Testis (tissue), 2 donors: ENCODE measurements at regions not wholly inside any gene's neighbourhood (a gene's known extent, or its start where the extent isn't known, plus 50 kb on each side); places are given as distances from the start of the nearest gene placed in this dataset.

ENCODE experiments used
- POLR2A ChIP-seq: fragments of 450-650 bp; IDR thresholded peaks from one replicate; pipeline ENCODE4 v1.6.1; 2017; ENCODE audit warnings: antibody characterized with exemption, mild to moderate bottlenecking, moderate library complexity
- TF ChIP-seq, protein P1 (sequence below), 3 experiments: fragments of 450-650 bp in 2 of 3; fragments of 200-600 bp in 1 of 3; sonication (generic) in 1 of 3; IDR thresholded peaks; one replicate each; pipeline ENCODE4 v1.5.1; 2016 to 2019; ENCODE audit warnings: antibody characterized with exemption in 3 of 3, mild to moderate bottlenecking in 2 of 3, moderate library complexity in 1 of 3

DNA sequence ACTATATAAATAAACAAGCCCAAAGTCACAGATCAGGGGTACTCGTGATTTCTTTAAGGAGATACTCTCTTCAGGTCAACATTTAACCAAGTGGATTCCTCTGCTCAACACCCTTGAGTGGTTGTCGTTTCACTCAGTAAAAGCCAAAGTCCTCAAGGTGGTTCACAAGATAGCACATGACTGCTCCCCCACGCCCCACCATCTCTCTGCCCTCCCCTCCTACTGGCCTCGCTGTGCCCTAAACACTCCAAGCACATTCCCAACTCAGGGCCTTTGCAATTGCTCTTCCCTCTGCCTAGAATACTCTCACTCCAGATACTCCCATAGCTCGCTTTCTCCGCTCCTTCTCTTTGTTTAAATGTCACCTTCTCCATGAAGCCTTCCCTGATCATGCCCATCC is 72.1 kb upstream of the FHIP2A start:
- TF ChIP-seq, protein P1, sequence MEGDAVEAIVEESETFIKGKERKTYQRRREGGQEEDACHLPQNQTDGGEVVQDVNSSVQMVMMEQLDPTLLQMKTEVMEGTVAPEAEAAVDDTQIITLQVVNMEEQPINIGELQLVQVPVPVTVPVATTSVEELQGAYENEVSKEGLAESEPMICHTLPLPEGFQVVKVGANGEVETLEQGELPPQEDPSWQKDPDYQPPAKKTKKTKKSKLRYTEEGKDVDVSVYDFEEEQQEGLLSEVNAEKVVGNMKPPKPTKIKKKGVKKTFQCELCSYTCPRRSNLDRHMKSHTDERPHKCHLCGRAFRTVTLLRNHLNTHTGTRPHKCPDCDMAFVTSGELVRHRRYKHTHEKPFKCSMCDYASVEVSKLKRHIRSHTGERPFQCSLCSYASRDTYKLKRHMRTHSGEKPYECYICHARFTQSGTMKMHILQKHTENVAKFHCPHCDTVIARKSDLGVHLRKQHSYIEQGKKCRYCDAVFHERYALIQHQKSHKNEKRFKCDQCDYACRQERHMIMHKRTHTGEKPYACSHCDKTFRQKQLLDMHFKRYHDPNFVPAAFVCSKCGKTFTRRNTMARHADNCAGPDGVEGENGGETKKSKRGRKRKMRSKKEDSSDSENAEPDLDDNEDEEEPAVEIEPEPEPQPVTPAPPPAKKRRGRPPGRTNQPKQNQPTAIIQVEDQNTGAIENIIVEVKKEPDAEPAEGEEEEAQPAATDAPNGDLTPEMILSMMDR (IDR thresholded peaks at IDR 0.05) = no peak
- no peak for TF ChIP-seq POLR2A
